Thoracic aorta (tissue), 2 donors: ENCODE measurements at regions not wholly inside any gene's neighbourhood (a gene's known extent, or its start where the extent isn't known, plus 50 kb on each side); places are given as distances from the start of the nearest gene placed in this dataset.

ENCODE experiments used
- ATAC-seq: fragments of 150-250 bp; one replicate; pipeline ENCODE4 v1.8.0; 2017; ENCODE audit warnings: low read depth; ENCODE audit not compliant: insufficient number of reproducible peaks, low FRiP score
- DNase-seq: peaks from one replicate; pipeline ENCODE4 v3.0.0-alpha.2; 2020; ENCODE audit warnings: low spot score
- H3K27ac ChIP-seq, 2 donors: fragments of 200-600 bp; sonication (generic); 1 replicate in 1 of 2; 2 replicates in 1 of 2; pipeline ENCODE4 v1.5.1; 2016; ENCODE audit warnings: mild to moderate bottlenecking in 2 of 2, moderate library complexity in 2 of 2
- H3K27me3 ChIP-seq: fragments of 200-600 bp; sonication (generic); replicated peaks from 2 replicates; pipeline ENCODE4 v1.6.0; 2016; ENCODE audit warnings: mild to moderate bottlenecking; ENCODE audit not compliant: insufficient read depth
- H3K36me3 ChIP-seq: fragments of 200-600 bp; sonication (generic); one replicate; pipeline ENCODE4 v1.5.1; 2016
- H3K4me1 ChIP-seq, 2 donors: fragments of 200-600 bp; sonication (generic); 1 replicate in 1 of 2; 2 replicates in 1 of 2; pipeline versions ENCODE4 v1.5.1 to v1.6.0; 2016; ENCODE audit warnings: low read depth in 2 of 2, mild to moderate bottlenecking in 1 of 2; ENCODE audit not compliant: control insufficient read depth in 1 of 2
- H3K4me3 ChIP-seq: fragments of 200-600 bp; sonication (generic); 2 replicates; pipeline ENCODE4 v1.5.1; 2016; ENCODE audit warnings: mild to moderate bottlenecking
- H3K9me3 ChIP-seq: fragments of 200-600 bp; sonication (generic); 2 replicates; pipeline ENCODE4 v1.5.1; 2016
- CTCF ChIP-seq: fragments of 200-600 bp; sonication (generic); IDR thresholded peaks from one replicate; pipeline ENCODE4 v1.5.1; 2019; ENCODE audit warnings: antibody characterized with exemption

GRCh38 chr3:67947808-67948508 is 293.5 kb upstream of the SUCLG2 start:
- TF ChIP-seq CTCF = no peak
- Histone ChIP-seq H3K36me3 (no peaks in the 10 kb centered on the region), H3K27me3 (no peaks in the 10 kb centered on the region), H3K27ac (no peak overlapping the region), H3K4me3 (no peak overlapping the region), H3K9me3 (no peaks in the 10 kb centered on the region), H3K4me1 (no peaks in the 10 kb centered on the region)
- DNase-seq (no peak), ATAC-seq (no peak)

- no peak for TF ChIP-seq CTCF
- H3K4me1 ChIP-seq = no peaks in the 10 kb centered on the region
- ATAC-seq = no peak
Measured at GRCh38 chr3:67946436-67946835, 292.0 kb upstream of the SUCLG2 start.

GRCh38 chr3:67943546-67943945 is 289.1 kb upstream of the SUCLG2 start:
- no peaks in the 10 kb centered on the region for H3K4me1 ChIP-seq
- no peaks in the 10 kb centered on the region for H3K36me3 ChIP-seq
- no peak overlapping the region for H3K4me3 ChIP-seq
- no peaks in the 10 kb centered on the region for H3K9me3 ChIP-seq
- no peaks in the 10 kb centered on the region for H3K27me3 ChIP-seq
- DNase-seq (no peak), ATAC-seq (no peak)
- H3K27ac ChIP-seq = no peak overlapping the region
- TF ChIP-seq CTCF = no peak

More at GRCh38 chr3:67946436-67946835, 292.0 kb upstream of the SUCLG2 start:
- H3K27ac ChIP-seq = no peak overlapping the region
- H3K27me3 ChIP-seq = no peaks in the 10 kb centered on the region
- H3K4me3 ChIP-seq = no peak overlapping the region
- H3K36me3 ChIP-seq = no peaks in the 10 kb centered on the region
- no peaks in the 10 kb centered on the region for H3K9me3 ChIP-seq
- no peak for DNase-seq

- Histone ChIP-seq H3K9me3 (no peaks in the 10 kb centered on the region), H3K4me1 (no peaks in the 10 kb centered on the region), H3K36me3 (no peaks in the 10 kb centered on the region), H3K27ac (no peak overlapping the region), H3K27me3 (no peaks in the 10 kb centered on the region), H3K4me3 (no peak overlapping the region)
- no peak for DNase-seq
- ATAC-seq = no peak
- no peak for TF ChIP-seq CTCF
Measured at GRCh38 chr3:67941433-67942030, 287.1 kb upstream of the SUCLG2 start.

GRCh38 chr3:67940210-67940952 is 286.0 kb upstream of the SUCLG2 start:
- ATAC-seq (peak; percentile 57), DNase-seq (no peak)
- no peak overlapping the region for H3K27ac ChIP-seq
- H3K4me1 ChIP-seq = no peaks in the 10 kb centered on the region
- H3K9me3 ChIP-seq = peaks cover under 1% of the 10 kb centered on the region
- peak; percentile 32 for TF ChIP-seq CTCF
- no peak overlapping the region for H3K4me3 ChIP-seq
- H3K36me3 ChIP-seq = no peaks in the 10 kb centered on the region
- H3K27me3 ChIP-seq = no peaks in the 10 kb centered on the region
